OCI-LY3 (cell line): ENCODE measurements at regions not wholly inside any gene's neighbourhood (a gene's known extent, or its start where the extent isn't known, plus 50 kb on each side); places are given as distances from the start of the nearest gene placed in this dataset.

ENCODE experiments used
- CTCF ChIP-seq: fragments of 200-600, 300-600 bp; sonication (generic); IDR thresholded peaks from 2 replicates; pipeline ENCODE4 v1.5.1; 2014; ENCODE audit warnings: antibody characterized with exemption, low read length, low read depth
- EZH2phosphoT487 ChIP-seq: fragments of 200-600 bp; shearing (Covaris generic); IDR thresholded peaks from 2 replicates; pipeline ENCODE4 v1.6.1; 2018; ENCODE audit warnings: antibody characterized with exemption, mixed run types, low read depth

- TF ChIP-seq CTCF (no peak), EZH2phosphoT487 (no peak)
Observed at GRCh38 chr11:109017489-109017888, 352.6 kb downstream of the DDX10 start.
